GM12878 (cell line): ENCODE measurements at regions not wholly inside any gene's neighbourhood (a gene's known extent, or its start where the extent isn't known, plus 50 kb on each side); places are given as distances from the start of the nearest gene placed in this dataset.

ENCODE experiments used
- ATAC-seq: fragments of 200-7000 bp; cut with Tn5 transposase; 3 replicates; pipeline ENCODE4 v1.9.1; 2020; ENCODE audit warnings: mild to moderate bottlenecking, moderate library complexity
- BruUV-seq: library from RNA; stranded (reverse); fragments of 400-500 nt; replicated peaks from 2 replicates; lab custom pipeline; 2021; lab: Mats Ljungman, UMichigan
- CTCF ChIA-PET: fragments of 300-600 bp; sonication (Branson Sonifier 250); formaldehyde crosslinking; extraction: SDS; loops from one replicate; lab custom pipeline; 2021; ENCODE audit warnings: inconsistent platforms; lab: Yijun Ruan, JAX
- POLR2A ChIA-PET: fragments of 350-600 bp; formaldehyde crosslinking; extraction: SDS; loops from one replicate; lab custom pipeline; 2021; ENCODE audit warnings: inconsistent platforms; lab: Charles Lee
- RAD21 ChIA-PET: fragments of 300-600 bp; sonication (Branson Sonifier 250); formaldehyde crosslinking; loops from one replicate; lab custom pipeline; 2023; ENCODE audit warnings: antibody characterized with exemption; ENCODE audit not compliant: unreplicated experiment; lab: Charles Lee
- SMC1A ChIA-PET: fragments of 300-600 bp; sonication (Branson Sonifier 250); formaldehyde crosslinking; loops from one replicate; lab custom pipeline; 2023; ENCODE audit not compliant: unreplicated experiment, uncharacterized antibody; lab: Charles Lee
- DNase-seq: peaks from one replicate; pipeline ENCODE4 v3.0.0-alpha.2; 2011; ENCODE audit warnings: low read depth, low spot score
- FAIRE-seq: peaks from 3 replicates; lab custom pipeline; 2011; peaks lifted over from hg19 to GRCh38; lab: Jason Lieb, UNC
- H2AFZ ChIP-seq: 2 replicates; pipeline ENCODE4 v1.6.0; 2011; ENCODE audit warnings: low read depth, low read length, control low read depth; ENCODE audit not compliant: control insufficient read depth
- H3K27ac ChIP-seq: 2 replicates; pipeline ENCODE4 v1.5.1; 2011; ENCODE audit warnings: control low read depth; ENCODE audit not compliant: control insufficient read depth, insufficient read depth
- H3K27me3 ChIP-seq, 2 experiments: replicated peaks in 1 of 2; 2 replicates each; pipeline versions ENCODE4 v1.6.0 to v1.6.1; 2011; ENCODE audit warnings: low read length in 1 of 2; ENCODE audit not compliant: control insufficient read depth in 2 of 2, insufficient read depth in 2 of 2
- H3K36me3 ChIP-seq, 2 experiments: 2 replicates each; pipeline ENCODE4 v1.5.1; 2011; ENCODE audit warnings: low read length in 1 of 2; ENCODE audit not compliant: control insufficient read depth in 2 of 2, insufficient read depth in 2 of 2
- H3K4me1 ChIP-seq: 2 replicates; pipeline ENCODE4 v1.6.1; 2011; ENCODE audit warnings: mild to moderate bottlenecking, low read length, moderate library complexity, mixed read lengths; ENCODE audit not compliant: control insufficient read depth, insufficient read depth
- H3K4me2 ChIP-seq: 2 replicates; pipeline ENCODE4 v1.6.0; 2011; ENCODE audit warnings: control low read depth; ENCODE audit not compliant: control insufficient read depth, insufficient read depth
- H3K4me3 ChIP-seq: fragments of 200-600 bp; sonication (generic); 2 replicates; pipeline ENCODE4 v1.5.1; 2016
- H3K79me2 ChIP-seq: 2 replicates; pipeline ENCODE4 v1.6.0; 2011; ENCODE audit warnings: low read length; ENCODE audit not compliant: control insufficient read depth, insufficient read depth
- H3K9ac ChIP-seq: 2 replicates; pipeline ENCODE4 v1.8.0; 2011; ENCODE audit warnings: low read length, control low read depth, mixed read lengths; ENCODE audit not compliant: control insufficient read depth, insufficient read depth
- H3K9me3 ChIP-seq: replicated peaks from 3 replicates; pipeline ENCODE4 v1.5.1; 2011; ENCODE audit warnings: mild to moderate bottlenecking, low read length; ENCODE audit not compliant: control insufficient read depth, insufficient read depth
- H4K20me1 ChIP-seq: 2 replicates; pipeline ENCODE4 v1.6.0; 2011; ENCODE audit not compliant: control insufficient read depth, insufficient read depth
- E2F8 ChIP-seq: fragments of 450-650 bp; IDR thresholded peaks from 2 replicates; pipeline ENCODE4 v1.6.1; 2018; ENCODE audit warnings: mild to moderate bottlenecking, low read depth, moderate library complexity; ENCODE audit not compliant: partially characterized antibody
- MYC ChIP-seq: IDR thresholded peaks from 2 replicates; pipeline ENCODE4 v1.6.1; 2011; ENCODE audit warnings: mild to moderate bottlenecking, low read length, moderate library complexity, inconsistent platforms; ENCODE audit not compliant: insufficient read depth, insufficient replicate concordance, insufficient read length, severe bottlenecking
- PAX8 ChIP-seq: fragments of 450-650 bp; IDR thresholded peaks from 2 replicates; pipeline ENCODE4 v1.6.1; 2017; ENCODE audit warnings: mild to moderate bottlenecking, moderate library complexity
- PML ChIP-seq: IDR thresholded peaks from 2 replicates; pipeline ENCODE4 v1.6.1; 2012; ENCODE audit warnings: low read length, inconsistent platforms
- SIX5 ChIP-seq: IDR thresholded peaks from 2 replicates; pipeline ENCODE4 v1.6.1; 2011; ENCODE audit warnings: mild to moderate bottlenecking, low read depth, low read length, moderate library complexity; ENCODE audit not compliant: severe bottlenecking
- SREBF2 ChIP-seq: IDR thresholded peaks from 2 replicates; pipeline ENCODE4 v1.6.1; 2012; ENCODE audit warnings: mild to moderate bottlenecking, low read length
- YBX1 ChIP-seq: fragments of 450-650 bp; IDR thresholded peaks from 2 replicates; pipeline ENCODE4 v1.6.1; 2016; ENCODE audit warnings: antibody characterized with exemption
- ZSCAN29 ChIP-seq: fragments of 450-650 bp; IDR thresholded peaks from 2 replicates; pipeline ENCODE4 v1.6.1; 2017; ENCODE audit warnings: mild to moderate bottlenecking, moderate library complexity
- WGBS: methylation state at CpG from one replicate; pipeline ENCODE4 v1.1.6; 2016; ENCODE audit warnings: low lambda C conversion rate; ENCODE audit not compliant: insufficient replicate concordance, insufficient coverage; ENCODE audit errors: missing lambda C conversion rate; 5-methylcytosine and 5-hydroxymethylcytosine counted together
- in situ Hi-C: fragments of 300-500 bp; cut with MboI; formaldehyde crosslinking; loops from 9 replicates; pipeline ENCODE4 v1.14.3; 2018; ENCODE audit warnings: mixed read lengths
- intact Hi-C: fragments of 100-400 bp; cut with micrococcal nuclease; formaldehyde crosslinking; loops from one replicate; pipeline ENCODE4 v1.14.2; 2022; ENCODE audit not compliant: unreplicated experiment

- no peak overlapping the region for H2AFZ ChIP-seq
- SMC1A ChIA-PET = no interaction called here
- ATAC-seq = no peak
- H3K4me3 ChIP-seq = no peak overlapping the region
- no peaks in the 10 kb centered on the region for H4K20me1 ChIP-seq
- no peaks in the 10 kb centered on the region for H3K36me3 ChIP-seq
- no peak overlapping the region for H3K4me2 ChIP-seq
- DNase-seq = no peak
- intact Hi-C loops = no loop called here
- no peaks in the 10 kb centered on the region for H3K27me3 ChIP-seq
- H3K79me2 ChIP-seq = no peaks in the 10 kb centered on the region
- no TSS peak for BruUV-seq
- 0% methylated on average over 2 of the region's 2 CpGs for WGBS
- POLR2A ChIA-PET = no interaction called here
- H3K27ac ChIP-seq = no peak overlapping the region
- FAIRE-seq = no peak
- H3K4me1 ChIP-seq = no peaks in the 10 kb centered on the region
- no peaks in the 10 kb centered on the region for H3K9me3 ChIP-seq
- no peak for TF ChIP-seq MYC
- no peak for TF ChIP-seq PAX8
- no peak for TF ChIP-seq YBX1
- TF ChIP-seq SREBF2 = no peak
- TF ChIP-seq ZSCAN29 = no peak
- no peak for TF ChIP-seq PML
- TF ChIP-seq SIX5 = no peak
- no peak for TF ChIP-seq E2F8
- TF ChIP-seq, all 136 proteins: peak for 0
- RAD21 ChIA-PET = no interaction called here
- no peak overlapping the region for H3K9ac ChIP-seq
- in situ Hi-C loops = no loop called here
- CTCF ChIA-PET = no interaction called here
Observed at GRCh38 chr3:180789774-180790173, 110.5 kb upstream of the CCDC39 start.
